ENCODE measurements at regions not wholly inside any gene's neighbourhood (a gene's known extent, or its start where the extent isn't known, plus 50 kb on each side); places are given as distances from the start of the nearest gene placed in this dataset.
A peak's percentile ranks its signal among the peaks of the same experiment; 100 is the strongest.

DNA sequence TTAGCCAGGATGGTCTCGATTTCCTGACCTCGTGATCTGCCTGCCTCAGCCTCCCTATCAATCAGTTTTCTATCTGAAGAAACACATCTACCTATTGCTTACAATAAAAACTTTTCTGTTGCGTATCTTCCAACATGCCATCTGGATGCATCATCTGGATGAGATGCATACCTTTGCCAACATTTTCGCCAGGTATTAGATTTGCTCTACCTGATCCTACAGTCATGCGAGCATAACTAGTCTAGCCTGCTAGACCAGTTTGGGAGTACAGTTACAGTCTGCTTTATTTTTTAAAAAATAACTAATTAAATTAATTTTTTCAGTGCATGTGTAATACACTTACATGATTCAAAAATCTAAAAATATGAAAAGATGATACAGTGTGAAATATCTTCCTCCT lies 334.0 kb upstream of the MEX3C start:
- Histone ChIP-seq H3K23ac (ENCODE audit: insufficient read length) (no peak overlapping the region), H3K36me3 (ENCODE audit: control insufficient read depth in 2 of 4, insufficient read depth in 4 of 4, low read length in 3 of 4) (no peaks in the 10 kb centered on the region), H3K14ac (ENCODE audit: insufficient read length) (no peak overlapping the region), H4K91ac (replicated peaks; ENCODE audit: insufficient read length, low read length) (no peak overlapping the region), H2BK15ac (ENCODE audit: low read length) (0 out of 2 replicates have a peak overlapping the region, but pooled peaks have one; percentile 46), H3K79me2 (ENCODE audit: control insufficient read depth in 1 of 2, insufficient read depth in 2 of 2, low read length in 2 of 2) (no peaks in the 10 kb centered on the region), H2BK5ac (ENCODE audit: low read depth, low read length) (no peak overlapping the region), H2AFZ (ENCODE audit: low read length) (no peak overlapping the region), H4K8ac (ENCODE audit: extremely low read depth, insufficient read depth, low read length) (no peak overlapping the region), H2BK12ac (ENCODE audit: low read depth, low read length) (no peak overlapping the region), H2AK5ac (ENCODE audit: low read depth, low read length) (no peak overlapping the region), H3K23me2 (ENCODE audit: low read depth, low read length) (no peaks in the 10 kb centered on the region), H3K27me3 (replicated peaks in 1 of 4; ENCODE audit: control insufficient read depth in 3 of 4, extremely low read depth in 1 of 4, insufficient read depth in 3 of 4, low read length in 3 of 4) (no peaks in the 10 kb centered on the region), H3K56ac (replicated peaks; ENCODE audit: insufficient read length, low read depth, low read length) (no peak overlapping the region), H3K4me1 (replicated peaks in 1 of 4; ENCODE audit: control insufficient read depth in 3 of 4, insufficient read depth in 4 of 4, low read length in 3 of 4) (no peaks in the 10 kb centered on the region), H3K18ac (ENCODE audit: extremely low read depth, low read length) (no peak overlapping the region), H2BK20ac (ENCODE audit: low read length) (no peak overlapping the region), H3K9me3 (ENCODE audit: insufficient read depth in 2 of 2, low read depth in 1 of 2, low read length in 1 of 2) (no peaks in the 10 kb centered on the region), H3K27ac (ENCODE audit: low read depth, low read length) (no peak overlapping the region), H4K5ac (ENCODE audit: insufficient read length, low read depth, low read length) (no peak overlapping the region), H3K9ac (replicated peaks in 1 of 4; ENCODE audit: extremely low read depth in 1 of 4, low read depth in 3 of 4, low read length in 3 of 4) (no peak overlapping the region), H3K79me1 (ENCODE audit: low read depth, low read length) (no peaks in the 10 kb centered on the region), H3K4me2 (ENCODE audit: insufficient read depth in 1 of 2, low read depth in 2 of 2, low read length in 2 of 2) (no peak overlapping the region), H3K4me3 (ENCODE audit: extremely low read depth in 1 of 4, insufficient read depth in 2 of 4, low read depth in 3 of 4, low read length in 4 of 4) (no peak overlapping the region), H2BK120ac (replicated peaks; ENCODE audit: low read depth, low read length) (no peak overlapping the region), H4K20me1 (replicated peaks in 1 of 2; ENCODE audit: control insufficient read depth in 1 of 2, insufficient read depth in 2 of 2, low read length in 2 of 2) (no peaks in the 10 kb centered on the region), H3K4ac (replicated peaks; ENCODE audit: insufficient read length, low read depth, low read length) (no peak overlapping the region)
- WGBS, 2 experiments (ENCODE audit: extremely low coverage in 1 of 2, insufficient coverage in 1 of 2, insufficient read length in 1 of 2, insufficient replicate concordance in 2 of 2, low coverage in 1 of 2, low lambda C conversion rate in 2 of 2, missing lambda C conversion rate in 1 of 2), result 87% methylated on average over 5 of the region's 5 CpGs; no CpG with 5 or more reads in 1 of the 2 experiments
- POLR2A ChIA-PET (ENCODE audit: partially characterized antibody), result no interaction called here
- DNase-seq (ENCODE audit: low read depth in 1 of 2, low spot score in 2 of 2) (no peak), FAIRE-seq (no peak)
- CTCF ChIA-PET (ENCODE audit: partially characterized antibody), result no interaction called here
- TF ChIP-seq RFX5 (IDR thresholded peaks at IDR 0.05; ENCODE audit: borderline replicate concordance, low read depth, low read length) (no peak), KDM4A (IDR thresholded peaks at IDR 0.05; ENCODE audit: low read depth, low read length, severe bottlenecking) (no peak), RNF2 (IDR thresholded peaks at IDR 0.05; ENCODE audit: borderline replicate concordance, low read depth, low read length, missing control alignments, poor library complexity, severe bottlenecking) (no peak), CHD1 (IDR thresholded peaks at IDR 0.05; ENCODE audit: low read depth, low read length) (no peak), EGR1 (IDR thresholded peaks at IDR 0.05; ENCODE audit: borderline replicate concordance, low read depth, low read length) (no peak), CEBPB (IDR thresholded peaks at IDR 0.05; ENCODE audit: low read depth, low read length) (no peak), TBP (IDR thresholded peaks at IDR 0.05; ENCODE audit: low read depth, low read length) (no peak), PHF8 (conservative IDR thresholded peaks at IDR 0.05; ENCODE audit: low read depth, low read length) (no peak), SIRT6 (IDR thresholded peaks at IDR 0.05; ENCODE audit: low read length) (no peak), BCL11A (IDR thresholded peaks at IDR 0.05; ENCODE audit: low read depth in 2 of 2, low read length in 2 of 2) (no peak), SIX5 (IDR thresholded peaks at IDR 0.05; ENCODE audit: low read depth, low read length) (no peak), SP1 (IDR thresholded peaks at IDR 0.05; ENCODE audit: low read depth, low read length) (no peak), CHD2 (IDR thresholded peaks at IDR 0.05; ENCODE audit: low read length) (no peak), SAP30 (IDR thresholded peaks at IDR 0.05; ENCODE audit: insufficient read depth, insufficient replicate concordance, low read length) (no peak)
- TF ChIP-seq, protein P1, sequence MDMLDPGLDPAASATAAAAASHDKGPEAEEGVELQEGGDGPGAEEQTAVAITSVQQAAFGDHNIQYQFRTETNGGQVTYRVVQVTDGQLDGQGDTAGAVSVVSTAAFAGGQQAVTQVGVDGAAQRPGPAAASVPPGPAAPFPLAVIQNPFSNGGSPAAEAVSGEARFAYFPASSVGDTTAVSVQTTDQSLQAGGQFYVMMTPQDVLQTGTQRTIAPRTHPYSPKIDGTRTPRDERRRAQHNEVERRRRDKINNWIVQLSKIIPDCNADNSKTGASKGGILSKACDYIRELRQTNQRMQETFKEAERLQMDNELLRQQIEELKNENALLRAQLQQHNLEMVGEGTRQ (IDR thresholded peaks at IDR 0.05; ENCODE audit: low read length), result no peak
